GM12878 (cell line): ENCODE measurements at regions not wholly inside any gene's neighbourhood (a gene's known extent, or its start where the extent isn't known, plus 50 kb on each side); places are given as distances from the start of the nearest gene placed in this dataset.

Source experiments
- ATAC-seq: fragments of 200-7000 bp; cut with Tn5 transposase; 3 replicates; pipeline ENCODE4 v1.9.1; 2020; ENCODE audit warnings: mild to moderate bottlenecking, moderate library complexity
- BruUV-seq: library from RNA; stranded (reverse); fragments of 400-500 nt; replicated peaks from 2 replicates; lab custom pipeline; 2021; lab: Mats Ljungman, UMichigan
- CTCF ChIA-PET: fragments of 300-600 bp; sonication (Branson Sonifier 250); formaldehyde crosslinking; extraction: SDS; loops from one replicate; lab custom pipeline; 2021; ENCODE audit warnings: inconsistent platforms; lab: Yijun Ruan, JAX
- POLR2A ChIA-PET: fragments of 350-600 bp; formaldehyde crosslinking; extraction: SDS; loops from one replicate; lab custom pipeline; 2021; ENCODE audit warnings: inconsistent platforms; lab: Charles Lee
- RAD21 ChIA-PET: fragments of 300-600 bp; sonication (Branson Sonifier 250); formaldehyde crosslinking; loops from one replicate; lab custom pipeline; 2023; ENCODE audit warnings: antibody characterized with exemption; ENCODE audit not compliant: unreplicated experiment; lab: Charles Lee
- SMC1A ChIA-PET: fragments of 300-600 bp; sonication (Branson Sonifier 250); formaldehyde crosslinking; loops from one replicate; lab custom pipeline; 2023; ENCODE audit not compliant: unreplicated experiment, uncharacterized antibody; lab: Charles Lee
- DNase-seq: peaks from one replicate; pipeline ENCODE4 v3.0.0-alpha.2; 2011; ENCODE audit warnings: low read depth, low spot score
- FAIRE-seq: peaks from 3 replicates; lab custom pipeline; 2011; peaks lifted over from hg19 to GRCh38; lab: Jason Lieb, UNC
- H2AFZ ChIP-seq: 2 replicates; pipeline ENCODE4 v1.6.0; 2011; ENCODE audit warnings: low read depth, low read length, control low read depth; ENCODE audit not compliant: control insufficient read depth
- H3K27ac ChIP-seq: 2 replicates; pipeline ENCODE4 v1.5.1; 2011; ENCODE audit warnings: control low read depth; ENCODE audit not compliant: control insufficient read depth, insufficient read depth
- H3K27me3 ChIP-seq, 2 experiments: replicated peaks in 1 of 2; 2 replicates each; pipeline versions ENCODE4 v1.6.0 to v1.6.1; 2011; ENCODE audit warnings: low read length in 1 of 2; ENCODE audit not compliant: control insufficient read depth in 2 of 2, insufficient read depth in 2 of 2
- H3K36me3 ChIP-seq, 2 experiments: 2 replicates each; pipeline ENCODE4 v1.5.1; 2011; ENCODE audit warnings: low read length in 1 of 2; ENCODE audit not compliant: control insufficient read depth in 2 of 2, insufficient read depth in 2 of 2
- H3K4me1 ChIP-seq: 2 replicates; pipeline ENCODE4 v1.6.1; 2011; ENCODE audit warnings: mild to moderate bottlenecking, low read length, moderate library complexity, mixed read lengths; ENCODE audit not compliant: control insufficient read depth, insufficient read depth
- H3K4me2 ChIP-seq: 2 replicates; pipeline ENCODE4 v1.6.0; 2011; ENCODE audit warnings: control low read depth; ENCODE audit not compliant: control insufficient read depth, insufficient read depth
- H3K4me3 ChIP-seq: fragments of 200-600 bp; sonication (generic); 2 replicates; pipeline ENCODE4 v1.5.1; 2016
- H3K79me2 ChIP-seq: 2 replicates; pipeline ENCODE4 v1.6.0; 2011; ENCODE audit warnings: low read length; ENCODE audit not compliant: control insufficient read depth, insufficient read depth
- H3K9ac ChIP-seq: 2 replicates; pipeline ENCODE4 v1.8.0; 2011; ENCODE audit warnings: low read length, control low read depth, mixed read lengths; ENCODE audit not compliant: control insufficient read depth, insufficient read depth
- H3K9me3 ChIP-seq: replicated peaks from 3 replicates; pipeline ENCODE4 v1.5.1; 2011; ENCODE audit warnings: mild to moderate bottlenecking, low read length; ENCODE audit not compliant: control insufficient read depth, insufficient read depth
- H4K20me1 ChIP-seq: 2 replicates; pipeline ENCODE4 v1.6.0; 2011; ENCODE audit not compliant: control insufficient read depth, insufficient read depth
- KLF5 ChIP-seq: fragments of 450-650 bp; IDR thresholded peaks from 2 replicates; pipeline ENCODE4 v1.6.1; 2014; ENCODE audit warnings: mild to moderate bottlenecking; ENCODE audit not compliant: partially characterized antibody
- MXI1 ChIP-seq: fragments of 150-350 bp; IDR thresholded peaks from 2 replicates; pipeline ENCODE4 v1.6.1; 2011; ENCODE audit warnings: low read depth, mild to moderate bottlenecking, inconsistent platforms, low read length, improper control_type of control experiment
- MYB ChIP-seq: fragments of 150-350 bp; IDR thresholded peaks from 2 replicates; pipeline ENCODE4 v1.6.1; 2014; ENCODE audit warnings: mild to moderate bottlenecking, low read depth, low read length, borderline replicate concordance
- NFYB ChIP-seq: IDR thresholded peaks from 2 replicates; pipeline ENCODE4 v1.6.1; 2011; ENCODE audit warnings: low read depth, mild to moderate bottlenecking, low read length, improper control_type of control experiment, moderate library complexity; ENCODE audit not compliant: insufficient read depth
- NR2F1 ChIP-seq: fragments of 450-650 bp; conservative IDR thresholded peaks from 2 replicates; pipeline ENCODE4 v1.6.1; 2017; ENCODE audit warnings: mild to moderate bottlenecking
- POLR2A ChIP-seq: IDR thresholded peaks from 2 replicates; pipeline ENCODE4 v1.6.1; 2011; ENCODE audit warnings: low read depth, mild to moderate bottlenecking, low read length
- SMAD5 ChIP-seq: IDR thresholded peaks from 2 replicates; pipeline ENCODE4 v1.6.1; 2016; ENCODE audit warnings: antibody characterized with exemption, low read depth
- SRF ChIP-seq, 2 experiments: IDR thresholded peaks; 2 replicates each; pipeline ENCODE4 v1.6.1; 2011; ENCODE audit warnings: low read depth in 2 of 2, low read length in 2 of 2, mild to moderate bottlenecking in 1 of 2, moderate library complexity in 1 of 2
- TAF1 ChIP-seq: IDR thresholded peaks from 2 replicates; pipeline ENCODE4 v1.6.1; 2011; ENCODE audit warnings: mild to moderate bottlenecking, low read depth, low read length, borderline replicate concordance
- TARDBP ChIP-seq: IDR thresholded peaks from 2 replicates; pipeline ENCODE4 v1.6.1; 2016; ENCODE audit warnings: borderline replicate concordance
- ZNF207 ChIP-seq: fragments of 450-650 bp; IDR thresholded peaks from 2 replicates; pipeline ENCODE4 v1.6.1; 2014; ENCODE audit warnings: antibody characterized with exemption, mild to moderate bottlenecking, borderline replicate concordance
- WGBS: methylation state at CpG from one replicate; pipeline ENCODE4 v1.1.6; 2016; ENCODE audit warnings: low lambda C conversion rate; ENCODE audit not compliant: insufficient replicate concordance, insufficient coverage; ENCODE audit errors: missing lambda C conversion rate; 5-methylcytosine and 5-hydroxymethylcytosine counted together
- in situ Hi-C: fragments of 300-500 bp; cut with MboI; formaldehyde crosslinking; loops from 9 replicates; pipeline ENCODE4 v1.14.3; 2018; ENCODE audit warnings: mixed read lengths
- intact Hi-C: fragments of 100-400 bp; cut with micrococcal nuclease; formaldehyde crosslinking; loops from one replicate; pipeline ENCODE4 v1.14.2; 2022; ENCODE audit not compliant: unreplicated experiment
- TF ChIP-seq, protein P1 (sequence below): IDR thresholded peaks from 2 replicates; pipeline ENCODE4 v1.6.1; 2012; ENCODE audit warnings: low read length, inconsistent platforms
- TF ChIP-seq, protein P2 (sequence below): IDR thresholded peaks from 2 replicates; pipeline ENCODE4 v1.6.1; 2012; ENCODE audit warnings: low read depth, low read length, improper control_type of control experiment
- TF ChIP-seq, protein P3 (sequence below): IDR thresholded peaks from 2 replicates; pipeline ENCODE4 v1.6.1; 2012; ENCODE audit warnings: low read depth, low read length, improper control_type of control experiment

DNA sequence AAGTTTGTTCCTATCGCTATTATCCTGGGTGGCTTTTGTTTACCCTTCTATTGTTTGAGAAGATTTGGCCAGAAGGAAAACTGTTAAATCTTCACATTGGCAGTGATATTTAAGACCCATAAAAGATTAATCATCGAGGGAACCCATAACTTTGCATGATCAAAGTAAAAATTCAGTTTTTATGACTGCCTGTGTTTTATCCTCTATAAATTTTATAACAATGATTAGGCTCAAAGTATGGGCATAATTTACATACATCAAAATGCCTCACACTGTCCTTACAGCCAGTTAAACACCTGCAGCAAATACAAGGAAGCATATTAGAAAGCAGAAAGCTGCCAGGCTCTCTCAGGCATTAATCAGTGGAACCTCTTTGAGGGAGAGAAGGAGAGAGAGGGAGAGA is 289.1 kb downstream of the ICOS start:
- ChIA-PET SMC1A (no interaction called here), CTCF (no interaction called here)
- 0% methylated on average over 2 of the region's 2 CpGs for WGBS

More for the DNA sequence above, 289.1 kb downstream of the ICOS start:
- no peaks in the 10 kb centered on the region for H3K4me1 ChIP-seq
- no peak overlapping the region for H2AFZ ChIP-seq
- BruUV-seq: no TSS peak
- no peak overlapping the region for H3K27ac ChIP-seq
- H4K20me1 ChIP-seq: no peaks in the 10 kb centered on the region
- no peak for DNase-seq
- no peaks in the 10 kb centered on the region; a peak in 1 of 4 replicates for H3K27me3 ChIP-seq
- no peak overlapping the region for H3K4me2 ChIP-seq
- in situ Hi-C loops (no loop called here), intact Hi-C loops (no loop called here)
- POLR2A ChIA-PET: interaction anchor here (0.6 kb wide), 1 partner anchor 138 kb away, joined by 3 read pairs; no protein-coding TSS in a partner anchor
- H3K9me3 ChIP-seq: no peaks in the 10 kb centered on the region
- TF ChIP-seq TARDBP: no peak
- no peak for TF ChIP-seq KLF5
- TF ChIP-seq POLR2A: no peak
- TF ChIP-seq, protein P1, sequence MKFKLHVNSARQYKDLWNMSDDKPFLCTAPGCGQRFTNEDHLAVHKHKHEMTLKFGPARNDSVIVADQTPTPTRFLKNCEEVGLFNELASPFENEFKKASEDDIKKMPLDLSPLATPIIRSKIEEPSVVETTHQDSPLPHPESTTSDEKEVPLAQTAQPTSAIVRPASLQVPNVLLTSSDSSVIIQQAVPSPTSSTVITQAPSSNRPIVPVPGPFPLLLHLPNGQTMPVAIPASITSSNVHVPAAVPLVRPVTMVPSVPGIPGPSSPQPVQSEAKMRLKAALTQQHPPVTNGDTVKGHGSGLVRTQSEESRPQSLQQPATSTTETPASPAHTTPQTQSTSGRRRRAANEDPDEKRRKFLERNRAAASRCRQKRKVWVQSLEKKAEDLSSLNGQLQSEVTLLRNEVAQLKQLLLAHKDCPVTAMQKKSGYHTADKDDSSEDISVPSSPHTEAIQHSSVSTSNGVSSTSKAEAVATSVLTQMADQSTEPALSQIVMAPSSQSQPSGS: no peak
- TF ChIP-seq MXI1: no peak
- TF ChIP-seq TAF1: no peak
- TF ChIP-seq, protein P2, sequence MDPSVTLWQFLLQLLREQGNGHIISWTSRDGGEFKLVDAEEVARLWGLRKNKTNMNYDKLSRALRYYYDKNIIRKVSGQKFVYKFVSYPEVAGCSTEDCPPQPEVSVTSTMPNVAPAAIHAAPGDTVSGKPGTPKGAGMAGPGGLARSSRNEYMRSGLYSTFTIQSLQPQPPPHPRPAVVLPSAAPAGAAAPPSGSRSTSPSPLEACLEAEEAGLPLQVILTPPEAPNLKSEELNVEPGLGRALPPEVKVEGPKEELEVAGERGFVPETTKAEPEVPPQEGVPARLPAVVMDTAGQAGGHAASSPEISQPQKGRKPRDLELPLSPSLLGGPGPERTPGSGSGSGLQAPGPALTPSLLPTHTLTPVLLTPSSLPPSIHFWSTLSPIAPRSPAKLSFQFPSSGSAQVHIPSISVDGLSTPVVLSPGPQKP: no peak
- no peak for TF ChIP-seq SRF (IDR thresholded peaks at IDR 0.05; ENCODE audit: low read depth in 2 of 2, low read length in 2 of 2)
- TF ChIP-seq, protein P3, sequence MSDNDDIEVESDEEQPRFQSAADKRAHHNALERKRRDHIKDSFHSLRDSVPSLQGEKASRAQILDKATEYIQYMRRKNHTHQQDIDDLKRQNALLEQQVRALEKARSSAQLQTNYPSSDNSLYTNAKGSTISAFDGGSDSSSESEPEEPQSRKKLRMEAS: no peak
- TF ChIP-seq ZNF207: no peak
- no peak for TF ChIP-seq NFYB
- no peak for TF ChIP-seq SMAD5
- no peak for TF ChIP-seq MYB
- no peak for TF ChIP-seq NR2F1
- no peaks in the 10 kb centered on the region for H3K36me3 ChIP-seq
- H3K9ac ChIP-seq: no peak overlapping the region
- H3K79me2 ChIP-seq: no peaks in the 10 kb centered on the region
- ATAC-seq: no peak
- RAD21 ChIA-PET: no interaction called here
- H3K4me3 ChIP-seq: no peak overlapping the region
- FAIRE-seq: no peak
